Loucy (cell line): ENCODE measurements at regions not wholly inside any gene's neighbourhood (a gene's known extent, or its start where the extent isn't known, plus 50 kb on each side); places are given as distances from the start of the nearest gene placed in this dataset.

Source experiments
- H2AFZ ChIP-seq: fragments of 200-600 bp; sonication (generic); 2 replicates; pipeline ENCODE4 v1.6.0; 2016; ENCODE audit warnings: antibody characterized with exemption, mild to moderate bottlenecking, low read length, moderate library complexity
- H3F3A ChIP-seq: fragments of 200-600 bp; 2 replicates; pipeline ENCODE4 v1.6.0; 2016; ENCODE audit warnings: antibody characterized with exemption, low read depth, mild to moderate bottlenecking
- H3K27me3 ChIP-seq: fragments of 200-600 bp; sonication (generic); 2 replicates; pipeline ENCODE4 v1.6.1; 2014; ENCODE audit warnings: low read length, mild to moderate bottlenecking; ENCODE audit not compliant: insufficient read depth, poor library complexity, severe bottlenecking
- H3K36me3 ChIP-seq: fragments of 200-600 bp; sonication (generic); 2 replicates; pipeline ENCODE4 v1.6.1; 2016; ENCODE audit warnings: low read length; ENCODE audit not compliant: insufficient read depth
- H3K4me1 ChIP-seq: fragments of 200-600 bp; sonication (generic); 2 replicates; pipeline ENCODE4 v1.5.1; 2014; ENCODE audit warnings: low read length, mild to moderate bottlenecking; ENCODE audit not compliant: insufficient read depth, poor library complexity, severe bottlenecking
- H3K4me2 ChIP-seq: fragments of 200-600 bp; sonication (generic); 2 replicates; pipeline ENCODE4 v1.6.0; 2014; ENCODE audit warnings: antibody characterized with exemption, low read length, low read depth, mild to moderate bottlenecking; ENCODE audit not compliant: poor library complexity, severe bottlenecking
- H3K4me3 ChIP-seq: fragments of 200-600 bp; sonication (generic); 2 replicates; pipeline ENCODE4 v1.5.1; 2014; ENCODE audit warnings: low read length, mild to moderate bottlenecking, mixed read lengths; ENCODE audit not compliant: poor library complexity, severe bottlenecking
- H3K79me2 ChIP-seq: fragments of 200-600 bp; sonication (generic); 2 replicates; pipeline ENCODE4 v1.6.1; 2014; ENCODE audit warnings: low read length; ENCODE audit not compliant: insufficient read depth
- H3K9ac ChIP-seq: fragments of 200-600 bp; sonication (generic); 2 replicates; pipeline ENCODE4 v1.6.0; 2014; ENCODE audit warnings: mild to moderate bottlenecking, low read depth, low read length, moderate library complexity; ENCODE audit not compliant: poor library complexity, severe bottlenecking
- H3K9me2 ChIP-seq: fragments of 200-600 bp; sonication (generic); replicated peaks from 2 replicates; pipeline ENCODE4 v1.6.1; 2016; ENCODE audit warnings: low read depth, low read length, mixed read lengths
- H3K9me3 ChIP-seq: fragments of 200-600 bp; sonication (generic); 2 replicates; pipeline ENCODE4 v1.6.1; 2014; ENCODE audit warnings: mild to moderate bottlenecking, antibody characterized with exemption, low read length, low read depth; ENCODE audit not compliant: insufficient read depth
- H4K20me1 ChIP-seq: fragments of 200-600 bp; sonication (generic); 2 replicates; pipeline ENCODE4 v1.6.0; 2014; ENCODE audit warnings: antibody characterized with exemption, low read length, mild to moderate bottlenecking; ENCODE audit not compliant: insufficient read depth, poor library complexity, severe bottlenecking
- CTCF ChIP-seq: fragments of 200-600 bp; sonication (generic); conservative IDR thresholded peaks from 2 replicates; pipeline ENCODE4 v1.5.1; 2014; ENCODE audit warnings: mild to moderate bottlenecking, antibody characterized with exemption, low read length
- EZH2phosphoT487 ChIP-seq: fragments of 200-600 bp; IDR thresholded peaks from 2 replicates; pipeline ENCODE4 v1.6.1; 2018; ENCODE audit warnings: antibody characterized with exemption, mild to moderate bottlenecking, moderate library complexity, borderline replicate concordance

- no peaks in the 10 kb centered on the region for H3K36me3 ChIP-seq
- H3K79me2 ChIP-seq, result no peaks in the 10 kb centered on the region
- H3K4me3 ChIP-seq, result no peak overlapping the region
- no peaks in the 10 kb centered on the region for H3K4me1 ChIP-seq
- H3K9me2 ChIP-seq, result no peaks in the 10 kb centered on the region
- H4K20me1 ChIP-seq, result no peaks in the 10 kb centered on the region
- no peak overlapping the region for H3K9ac ChIP-seq
- no peaks in the 10 kb centered on the region for H3K9me3 ChIP-seq
- no peaks in the 10 kb centered on the region for H3F3A ChIP-seq
- TF ChIP-seq CTCF (no peak), EZH2phosphoT487 (no peak)
- H3K27me3 ChIP-seq, result no peaks in the 10 kb centered on the region
- H3K4me2 ChIP-seq, result no peak overlapping the region
- no peak overlapping the region for H2AFZ ChIP-seq
These were observed 484.0 kb downstream of the OLFM4 start for GRCh38 chr13:53512635-53513034.

- no peaks in the 10 kb centered on the region for H3K36me3 ChIP-seq
- H3K9me2 ChIP-seq, result no peaks in the 10 kb centered on the region
- H3K27me3 ChIP-seq, result no peaks in the 10 kb centered on the region
- no peak overlapping the region for H3K4me3 ChIP-seq
- H3K79me2 ChIP-seq, result no peaks in the 10 kb centered on the region
- H2AFZ ChIP-seq, result no peak overlapping the region
- no peaks in the 10 kb centered on the region for H3F3A ChIP-seq
- TF ChIP-seq EZH2phosphoT487 (no peak), CTCF (no peak)
- no peaks in the 10 kb centered on the region for H4K20me1 ChIP-seq
- no peaks in the 10 kb centered on the region for H3K4me1 ChIP-seq
- H3K9ac ChIP-seq, result no peak overlapping the region
- no peak overlapping the region for H3K4me2 ChIP-seq
- no peaks in the 10 kb centered on the region for H3K9me3 ChIP-seq
These were observed 484.6 kb downstream of the OLFM4 start for GRCh38 chr13:53513226-53513625.

- Histone ChIP-seq H3K79me2 (no peaks in the 10 kb centered on the region), H3K9me2 (no peaks in the 10 kb centered on the region), H3F3A (no peaks in the 10 kb centered on the region), H3K36me3 (no peaks in the 10 kb centered on the region), H3K4me1 (no peaks in the 10 kb centered on the region), H3K9me3 (no peaks in the 10 kb centered on the region), H3K4me3 (no peak overlapping the region), H3K4me2 (no peak overlapping the region), H3K9ac (no peak overlapping the region), H2AFZ (no peak overlapping the region), H3K27me3 (no peaks in the 10 kb centered on the region), H4K20me1 (no peaks in the 10 kb centered on the region)
- TF ChIP-seq CTCF, result no peak
- no peak for TF ChIP-seq EZH2phosphoT487
These were observed 491.5 kb downstream of the OLFM4 start for GRCh38 chr13:53520132-53520531.
